BLaER1 treated with 17β-estradiol and CSF1 and Interleukin-3, amounts not matched to agents 10 nM and 100 nM (cell line): ENCODE measurements at regions not wholly inside any gene's neighbourhood (a gene's known extent, or its start where the extent isn't known, plus 50 kb on each side); places are given as distances from the start of the nearest gene placed in this dataset.

Experiments
- H3K27ac ChIP-seq, 11 experiments: shearing (Covaris generic); formaldehyde crosslinking; 2 replicates each; pipeline ENCODE4 v1.8.1; 2022
- H3K27me3 ChIP-seq, 11 experiments: shearing (Covaris generic); formaldehyde crosslinking; 2 replicates each; pipeline ENCODE4 v1.8.1; 2022
- H3K36me3 ChIP-seq, 11 experiments: shearing (Covaris generic); formaldehyde crosslinking; 2 replicates each; pipeline ENCODE4 v1.8.1; 2022
- H3K4me1 ChIP-seq, 10 experiments: shearing (Covaris generic); formaldehyde crosslinking; 2 replicates each; pipeline ENCODE4 v1.8.1; 2022
- H3K4me2 ChIP-seq, 11 experiments: shearing (Covaris generic); formaldehyde crosslinking; 2 replicates each; pipeline ENCODE4 v1.8.1; 2022
- H3K4me3 ChIP-seq, 10 experiments: shearing (Covaris generic); formaldehyde crosslinking; 2 replicates each; pipeline ENCODE4 v1.8.1; 2022
- H3K9ac ChIP-seq, 11 experiments: shearing (Covaris generic); formaldehyde crosslinking; 2 replicates each; pipeline ENCODE4 v1.8.1; 2022
- H3K9me3 ChIP-seq, 11 experiments: shearing (Covaris generic); formaldehyde crosslinking; replicated peaks in 1 of 11; 2 replicates each; pipeline ENCODE4 v1.8.1; 2022
- H4K20me1 ChIP-seq, 11 experiments: shearing (Covaris generic); formaldehyde crosslinking; 2 replicates each; pipeline ENCODE4 v1.8.1; 2022
- Cebpa-rat ChIP-seq, 11 experiments: shearing (Covaris generic); IDR thresholded peaks; 2 replicates each; pipeline ENCODE4 v1.8.1; 2022

DNA sequence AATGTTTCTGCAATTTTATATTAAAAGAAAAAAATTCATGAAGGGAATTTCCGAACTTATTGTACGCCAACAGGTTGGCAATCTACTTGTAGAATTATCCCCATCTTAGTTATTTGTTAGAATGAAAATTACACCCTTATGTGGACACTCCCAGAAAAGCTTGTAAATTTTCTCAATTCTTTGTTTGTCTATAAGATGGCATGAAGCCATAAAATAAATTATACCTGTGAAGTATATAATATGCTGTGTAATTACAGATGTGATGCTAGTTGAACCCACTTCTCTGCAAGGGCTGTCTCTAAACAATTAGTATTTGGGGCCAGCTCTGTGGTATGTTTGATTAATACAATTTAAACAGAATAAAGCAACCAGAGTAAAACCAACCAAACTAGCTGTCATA, 52.1 kb upstream of the DSP start:
- H3K4me1 ChIP-seq: 0 out of 20 replicates have a peak, but pooled peaks cover 0 to 4% (median 0%) of the 10 kb centered on the region in 10 experiments
- no peak overlapping the region for H3K4me3 ChIP-seq
- H3K27ac ChIP-seq: no peak overlapping the region
- H3K4me2 ChIP-seq: no peak overlapping the region
- no peak for TF ChIP-seq Cebpa-rat (IDR thresholded peaks at IDR 0.05)
- no peaks in the 10 kb centered on the region for H3K27me3 ChIP-seq
- no peaks in the 10 kb centered on the region for H3K36me3 ChIP-seq
- H4K20me1 ChIP-seq: no peaks in the 10 kb centered on the region
- H3K9ac ChIP-seq: no peak overlapping the region
- peaks cover 6 to 12% (median 8%) of the 10 kb centered on the region in 11 experiments; a peak in 12 of 22 replicates for H3K9me3 ChIP-seq
